ENCODE measurements at regions not wholly inside any gene's neighbourhood (a gene's known extent, or its start where the extent isn't known, plus 50 kb on each side); places are given as distances from the start of the nearest gene placed in this dataset.

DNA sequence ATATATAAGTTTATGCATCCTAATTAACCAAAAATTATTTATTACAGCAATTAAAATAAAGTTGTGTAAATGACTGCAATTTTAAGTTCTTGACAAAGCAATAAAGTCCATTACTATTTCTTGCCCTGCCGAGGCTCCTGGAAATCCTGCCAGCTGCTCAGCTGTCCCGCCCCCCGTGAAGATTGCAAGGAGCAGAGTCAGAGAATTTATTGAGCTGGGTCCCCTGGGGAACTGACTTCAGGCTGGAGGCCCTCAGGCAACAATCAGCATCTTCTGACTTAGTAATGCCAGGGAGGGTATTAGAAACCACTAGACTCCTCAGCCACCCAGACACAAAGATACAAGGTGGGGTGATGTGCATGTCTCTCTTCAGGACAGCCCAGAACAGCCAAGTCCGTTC, 92.3 kb downstream of the EDN3 start:
- TF ChIP-seq, protein P1, sequence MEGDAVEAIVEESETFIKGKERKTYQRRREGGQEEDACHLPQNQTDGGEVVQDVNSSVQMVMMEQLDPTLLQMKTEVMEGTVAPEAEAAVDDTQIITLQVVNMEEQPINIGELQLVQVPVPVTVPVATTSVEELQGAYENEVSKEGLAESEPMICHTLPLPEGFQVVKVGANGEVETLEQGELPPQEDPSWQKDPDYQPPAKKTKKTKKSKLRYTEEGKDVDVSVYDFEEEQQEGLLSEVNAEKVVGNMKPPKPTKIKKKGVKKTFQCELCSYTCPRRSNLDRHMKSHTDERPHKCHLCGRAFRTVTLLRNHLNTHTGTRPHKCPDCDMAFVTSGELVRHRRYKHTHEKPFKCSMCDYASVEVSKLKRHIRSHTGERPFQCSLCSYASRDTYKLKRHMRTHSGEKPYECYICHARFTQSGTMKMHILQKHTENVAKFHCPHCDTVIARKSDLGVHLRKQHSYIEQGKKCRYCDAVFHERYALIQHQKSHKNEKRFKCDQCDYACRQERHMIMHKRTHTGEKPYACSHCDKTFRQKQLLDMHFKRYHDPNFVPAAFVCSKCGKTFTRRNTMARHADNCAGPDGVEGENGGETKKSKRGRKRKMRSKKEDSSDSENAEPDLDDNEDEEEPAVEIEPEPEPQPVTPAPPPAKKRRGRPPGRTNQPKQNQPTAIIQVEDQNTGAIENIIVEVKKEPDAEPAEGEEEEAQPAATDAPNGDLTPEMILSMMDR (conservative IDR thresholded peaks at IDR 0.05; ENCODE audit: low read length) = no peak
- no peak for TF ChIP-seq EZH2phosphoT487 (IDR thresholded peaks at IDR 0.05; ENCODE audit: borderline replicate concordance, low read depth, low read length)
- ChIA-PET CTCF (ENCODE audit: unreplicated experiment) (no interaction called here), POLR2A (no interaction called here)
- intact Hi-C loops (cut with micrococcal nuclease; ENCODE audit: unreplicated experiment) = no loop called here
- no peaks in the 10 kb centered on the region for H3K79me2 ChIP-seq (ENCODE audit: insufficient read depth, low read depth, low read length)
- no peaks in the 10 kb centered on the region for H3K9me2 ChIP-seq (ENCODE audit: insufficient read depth, low read length)
- H3K4me1 ChIP-seq (ENCODE audit: insufficient read depth, low read length, poor library complexity, severe bottlenecking) = no peaks in the 10 kb centered on the region
- H3K4me2 ChIP-seq (ENCODE audit: low read length) = no peak overlapping the region
- H2AFZ ChIP-seq (ENCODE audit: low read length) = no peak overlapping the region
- no peaks in the 10 kb centered on the region for H3K9me3 ChIP-seq (ENCODE audit: low read length)
- H3K36me3 ChIP-seq (ENCODE audit: insufficient read depth, low read length) = no peaks in the 10 kb centered on the region
- no TSS peak for BruUV-seq (replicated peaks)
- H3K4me3 ChIP-seq (ENCODE audit: low read depth, low read length, poor library complexity, severe bottlenecking) = no peak overlapping the region
- no peaks in the 10 kb centered on the region for H4K20me1 ChIP-seq (ENCODE audit: insufficient read depth, low read length)
- DNase-seq (ENCODE audit: low spot score) = no peak
- H3K27ac ChIP-seq (ENCODE audit: low read depth, low read length, poor library complexity, severe bottlenecking) = no peak overlapping the region

DNA sequence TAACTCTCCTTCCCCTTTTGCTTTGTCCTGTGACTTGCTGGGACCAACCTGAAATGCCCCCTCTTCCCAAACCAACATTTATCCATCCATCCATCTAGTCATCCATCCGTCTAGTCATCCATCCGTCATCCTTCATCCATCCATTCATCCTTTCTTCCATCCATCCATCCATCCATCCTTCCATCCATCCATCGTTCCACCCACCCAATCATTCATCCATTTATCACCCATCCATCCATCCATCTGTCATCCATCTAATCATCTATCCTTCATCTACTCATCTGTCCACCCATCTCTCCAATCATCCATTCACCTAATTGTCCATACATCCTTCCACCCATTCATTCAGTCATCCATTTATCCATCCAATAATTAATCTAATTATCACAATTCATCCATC, 92.7 kb downstream of the EDN3 start:
- ChIA-PET CTCF (ENCODE audit: unreplicated experiment) (no interaction called here), POLR2A (no interaction called here)
- H3K9me3 ChIP-seq (ENCODE audit: low read length) = no peaks in the 10 kb centered on the region
- H3K9me2 ChIP-seq (ENCODE audit: insufficient read depth, low read length) = no peaks in the 10 kb centered on the region
- intact Hi-C loops (cut with micrococcal nuclease; ENCODE audit: unreplicated experiment) = no loop called here
- H3K36me3 ChIP-seq (ENCODE audit: insufficient read depth, low read length) = no peaks in the 10 kb centered on the region
- no peaks in the 10 kb centered on the region for H3K4me1 ChIP-seq (ENCODE audit: insufficient read depth, low read length, poor library complexity, severe bottlenecking)
- no peaks in the 10 kb centered on the region for H4K20me1 ChIP-seq (ENCODE audit: insufficient read depth, low read length)
- no TSS peak for BruUV-seq (replicated peaks)
- DNase-seq (ENCODE audit: low spot score) = no peak
- H3K27ac ChIP-seq (ENCODE audit: low read depth, low read length, poor library complexity, severe bottlenecking) = no peak overlapping the region
- H3K4me2 ChIP-seq (ENCODE audit: low read length) = no peak overlapping the region
- no peaks in the 10 kb centered on the region for H3K79me2 ChIP-seq (ENCODE audit: insufficient read depth, low read depth, low read length)
- H2AFZ ChIP-seq (ENCODE audit: low read length) = no peak overlapping the region
- H3K4me3 ChIP-seq (ENCODE audit: low read depth, low read length, poor library complexity, severe bottlenecking) = no peak overlapping the region
- no peak for TF ChIP-seq EZH2phosphoT487 (IDR thresholded peaks at IDR 0.05; ENCODE audit: borderline replicate concordance, low read depth, low read length)
- TF ChIP-seq, protein P1 (conservative IDR thresholded peaks at IDR 0.05; ENCODE audit: low read length) = no peak

DNA sequence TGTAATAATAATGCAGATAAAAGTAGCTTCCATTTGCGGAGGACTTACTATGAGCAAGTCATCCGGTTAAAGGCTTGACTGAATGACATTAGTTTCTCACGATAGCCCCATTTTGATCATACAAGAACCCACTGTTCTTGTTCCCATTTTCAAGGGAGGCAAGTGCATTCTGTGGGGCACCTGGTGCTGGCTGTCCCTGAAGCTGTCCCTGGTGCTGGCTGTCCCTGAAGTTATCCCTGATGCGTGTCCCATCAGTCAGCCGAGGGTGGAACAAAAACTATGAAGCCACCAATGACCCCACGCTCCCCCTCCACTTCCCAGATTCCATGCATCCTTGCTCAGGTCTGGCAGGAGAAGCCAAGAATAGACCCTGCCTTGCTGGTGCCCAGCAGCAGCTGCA, 95.3 kb downstream of the EDN3 start:
- H3K79me2 ChIP-seq (ENCODE audit: insufficient read depth, low read depth, low read length) = no peaks in the 10 kb centered on the region
- no peaks in the 10 kb centered on the region for H3K9me2 ChIP-seq (ENCODE audit: insufficient read depth, low read length)
- H3K36me3 ChIP-seq (ENCODE audit: insufficient read depth, low read length) = no peaks in the 10 kb centered on the region
- no peaks in the 10 kb centered on the region for H3K9me3 ChIP-seq (ENCODE audit: low read length)
- CTCF ChIA-PET (ENCODE audit: unreplicated experiment) = no interaction called here
- no peak overlapping the region for H2AFZ ChIP-seq (ENCODE audit: low read length)
- H3K4me1 ChIP-seq (ENCODE audit: insufficient read depth, low read length, poor library complexity, severe bottlenecking) = no peaks in the 10 kb centered on the region
- TF ChIP-seq, protein P1 (conservative IDR thresholded peaks at IDR 0.05; ENCODE audit: low read length) = no peak
- TF ChIP-seq EZH2phosphoT487 (IDR thresholded peaks at IDR 0.05; ENCODE audit: borderline replicate concordance, low read depth, low read length) = no peak
- no peak overlapping the region for H3K4me2 ChIP-seq (ENCODE audit: low read length)
- no peak overlapping the region for H3K4me3 ChIP-seq (ENCODE audit: low read depth, low read length, poor library complexity, severe bottlenecking)
- POLR2A ChIA-PET = no interaction called here
- intact Hi-C loops (cut with micrococcal nuclease; ENCODE audit: unreplicated experiment) = no loop called here
- H4K20me1 ChIP-seq (ENCODE audit: insufficient read depth, low read length) = no peaks in the 10 kb centered on the region
- H3K27ac ChIP-seq (ENCODE audit: low read depth, low read length, poor library complexity, severe bottlenecking) = no peak overlapping the region
- BruUV-seq (replicated peaks) = no TSS peak
- no peak for DNase-seq (ENCODE audit: low spot score)

Data from OCI-LY7 (cell line).